ENCODE measurements at regions not wholly inside any gene's neighbourhood (a gene's known extent, or its start where the extent isn't known, plus 50 kb on each side); places are given as distances from the start of the nearest gene placed in this dataset.

DNA sequence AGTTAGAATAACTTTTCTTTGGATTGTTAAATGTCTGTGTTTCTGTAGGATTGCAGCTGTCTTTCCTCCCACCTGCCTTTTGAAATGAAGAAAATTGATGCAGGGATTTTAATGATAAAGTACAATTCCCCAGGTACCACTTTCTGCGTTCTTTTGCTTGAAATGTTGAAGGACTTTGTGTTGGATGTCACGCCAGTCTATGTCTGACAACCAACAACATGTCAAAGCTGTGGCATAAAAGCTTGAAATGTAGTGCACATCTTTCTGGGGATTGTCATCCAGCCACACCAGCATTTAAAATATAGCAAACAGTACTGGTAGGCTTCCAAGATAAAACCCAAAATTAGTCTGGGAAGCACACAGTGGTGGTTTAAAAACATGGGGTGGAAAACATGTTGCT, 381.4 kb downstream of the TMEM161B start:
- POLR2A ChIA-PET, result no interaction called here
- no peak overlapping the region for H3K4me3 ChIP-seq (ENCODE audit: low read depth, low read length)
- TF ChIP-seq, protein P1, sequence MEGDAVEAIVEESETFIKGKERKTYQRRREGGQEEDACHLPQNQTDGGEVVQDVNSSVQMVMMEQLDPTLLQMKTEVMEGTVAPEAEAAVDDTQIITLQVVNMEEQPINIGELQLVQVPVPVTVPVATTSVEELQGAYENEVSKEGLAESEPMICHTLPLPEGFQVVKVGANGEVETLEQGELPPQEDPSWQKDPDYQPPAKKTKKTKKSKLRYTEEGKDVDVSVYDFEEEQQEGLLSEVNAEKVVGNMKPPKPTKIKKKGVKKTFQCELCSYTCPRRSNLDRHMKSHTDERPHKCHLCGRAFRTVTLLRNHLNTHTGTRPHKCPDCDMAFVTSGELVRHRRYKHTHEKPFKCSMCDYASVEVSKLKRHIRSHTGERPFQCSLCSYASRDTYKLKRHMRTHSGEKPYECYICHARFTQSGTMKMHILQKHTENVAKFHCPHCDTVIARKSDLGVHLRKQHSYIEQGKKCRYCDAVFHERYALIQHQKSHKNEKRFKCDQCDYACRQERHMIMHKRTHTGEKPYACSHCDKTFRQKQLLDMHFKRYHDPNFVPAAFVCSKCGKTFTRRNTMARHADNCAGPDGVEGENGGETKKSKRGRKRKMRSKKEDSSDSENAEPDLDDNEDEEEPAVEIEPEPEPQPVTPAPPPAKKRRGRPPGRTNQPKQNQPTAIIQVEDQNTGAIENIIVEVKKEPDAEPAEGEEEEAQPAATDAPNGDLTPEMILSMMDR (IDR thresholded peaks at IDR 0.05; ENCODE audit: insufficient read depth, low read length, missing control alignments), result no peak

DNA sequence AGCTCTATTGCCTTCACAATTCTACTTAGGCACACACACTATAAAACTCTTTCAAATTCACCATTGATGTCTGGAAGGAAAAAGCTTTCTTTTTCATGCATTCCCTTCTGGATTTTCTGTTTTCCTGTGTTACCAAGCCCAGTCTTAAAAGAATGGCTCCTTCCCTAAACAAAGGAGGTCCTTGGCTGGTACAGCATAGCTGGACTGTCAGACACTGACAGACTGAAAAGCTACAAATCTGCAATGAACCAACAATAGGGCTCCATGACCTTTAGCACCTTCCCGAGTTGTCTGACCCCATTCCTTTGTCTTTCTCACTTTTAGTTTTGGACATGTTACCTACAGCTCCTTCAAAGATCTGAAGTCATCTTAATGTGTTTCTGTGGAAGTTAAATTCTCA, 382.5 kb downstream of the TMEM161B start:
- CTCF ChIA-PET, result no interaction called here
- POLR2A ChIA-PET, result no interaction called here
- no peak overlapping the region for H3K4me3 ChIP-seq (ENCODE audit: low read depth, low read length)
- TF ChIP-seq, protein P1 (IDR thresholded peaks at IDR 0.05; ENCODE audit: insufficient read depth, low read length, missing control alignments), result no peak
- no peak for DNase-seq (ENCODE audit: low read depth, low spot score)

More for the DNA sequence above, 381.4 kb downstream of the TMEM161B start:
- no peak for DNase-seq (ENCODE audit: low read depth, low spot score)
- CTCF ChIA-PET, result no interaction called here

DNA sequence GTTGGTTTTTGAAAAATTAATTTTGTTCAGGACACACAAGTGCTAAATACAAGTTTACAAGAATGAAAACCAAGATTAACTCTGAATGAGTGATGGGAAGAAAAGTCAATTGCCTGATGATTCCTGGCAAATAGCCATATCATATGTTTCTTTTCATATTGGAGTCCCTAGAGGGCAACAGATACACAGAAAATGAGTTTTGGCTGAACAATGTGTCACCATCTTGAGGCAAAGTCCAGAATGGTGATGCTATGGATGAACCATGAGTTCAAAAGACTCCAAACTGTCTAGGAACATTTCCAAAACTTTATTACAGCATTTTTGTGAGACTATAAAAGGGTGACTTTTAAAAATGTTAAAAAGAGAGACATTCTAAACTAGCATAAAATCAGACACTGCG, 382.9 kb downstream of the TMEM161B start:
- TF ChIP-seq, protein P1 (IDR thresholded peaks at IDR 0.05; ENCODE audit: insufficient read depth, low read length, missing control alignments), result no peak
- H3K4me3 ChIP-seq (ENCODE audit: low read depth, low read length), result no peak overlapping the region
- ChIA-PET CTCF (no interaction called here), POLR2A (no interaction called here)
- no peak for DNase-seq (ENCODE audit: low read depth, low spot score)

DNA sequence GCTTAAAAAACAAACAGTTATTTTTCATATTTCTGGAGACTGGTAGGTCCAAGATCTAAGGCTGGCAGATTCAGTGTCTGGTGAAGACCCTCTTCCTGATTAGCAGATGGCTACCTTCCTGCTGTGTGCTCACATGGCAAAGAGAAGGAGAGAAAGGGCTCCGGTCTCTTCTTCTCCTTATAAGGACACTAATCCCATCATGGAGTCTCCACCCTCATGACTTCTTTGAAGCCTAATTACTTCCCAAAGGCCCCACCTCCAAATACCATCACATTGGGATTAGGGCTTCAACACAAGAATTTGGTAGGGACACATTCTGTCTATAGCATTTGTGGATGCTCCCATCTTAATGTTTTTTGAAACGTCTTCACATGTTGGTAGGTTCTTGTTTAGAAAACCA, 391.1 kb downstream of the TMEM161B start:
- ChIA-PET POLR2A (no interaction called here), CTCF (no interaction called here)
- TF ChIP-seq, protein P1 (IDR thresholded peaks at IDR 0.05; ENCODE audit: insufficient read depth, low read length, missing control alignments), result no peak
- no peak overlapping the region for H3K4me3 ChIP-seq (ENCODE audit: low read depth, low read length)
- DNase-seq (ENCODE audit: low read depth, low spot score), result no peak

DNA sequence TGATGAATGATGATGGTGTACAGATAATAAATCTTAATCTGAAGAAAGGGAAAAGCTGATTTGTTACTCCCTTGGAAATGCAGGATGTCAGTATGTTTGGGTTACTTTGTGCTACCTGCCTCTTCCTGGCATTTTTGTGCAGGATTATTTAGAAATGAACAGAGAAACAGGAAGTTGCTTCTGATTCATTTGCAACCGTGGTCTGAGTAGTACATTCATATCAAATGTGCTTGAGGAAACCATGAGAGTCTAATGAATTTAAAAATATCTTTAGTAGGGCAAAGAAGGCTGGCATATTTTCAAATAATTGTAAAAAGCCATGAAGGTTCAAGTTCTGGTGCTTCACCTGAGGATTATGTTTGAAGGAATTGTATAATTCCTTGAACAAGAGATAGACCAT, 391.6 kb downstream of the TMEM161B start:
- DNase-seq (ENCODE audit: low read depth, low spot score), result no peak
- TF ChIP-seq, protein P1 (IDR thresholded peaks at IDR 0.05; ENCODE audit: insufficient read depth, low read length, missing control alignments), result no peak
- ChIA-PET CTCF (no interaction called here), POLR2A (no interaction called here)
- H3K4me3 ChIP-seq (ENCODE audit: low read depth, low read length), result no peak overlapping the region

DNA sequence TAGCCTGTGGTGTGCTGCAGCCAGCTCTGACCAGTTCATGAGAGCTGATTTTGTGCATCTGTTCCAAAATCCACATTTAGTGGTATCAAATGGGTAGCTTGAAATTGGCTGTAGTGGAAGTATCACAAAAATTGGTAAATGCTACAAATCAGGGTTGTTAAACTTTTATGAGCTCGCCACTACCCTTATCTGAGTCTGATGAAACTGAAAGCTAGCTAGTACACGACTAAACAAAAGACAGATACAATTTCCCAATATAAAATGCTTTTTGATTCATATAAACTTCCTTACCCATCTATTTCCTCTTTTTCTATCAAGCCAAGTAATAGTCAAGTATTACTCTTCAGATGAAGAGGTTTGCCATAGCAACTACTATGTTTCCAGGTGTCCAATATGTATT, 392.0 kb downstream of the TMEM161B start:
- POLR2A ChIA-PET, result no interaction called here
- CTCF ChIA-PET, result no interaction called here
- TF ChIP-seq, protein P1 (IDR thresholded peaks at IDR 0.05; ENCODE audit: insufficient read depth, low read length, missing control alignments), result no peak
- no peak overlapping the region for H3K4me3 ChIP-seq (ENCODE audit: low read depth, low read length)
- no peak for DNase-seq (ENCODE audit: low read depth, low spot score)
